GM06990 (cell line): ENCODE measurements at regions not wholly inside any gene's neighbourhood (a gene's known extent, or its start where the extent isn't known, plus 50 kb on each side); places are given as distances from the start of the nearest gene placed in this dataset.

Experiments used
- DNase-seq: peaks from one replicate; pipeline ENCODE4 v3.0.0-alpha.2; 2011; ENCODE audit not compliant: insufficient read length; ENCODE audit errors: extremely low read depth
- H3K27me3 ChIP-seq: replicated peaks from 2 replicates; pipeline ENCODE4 v1.6.0; 2011; ENCODE audit warnings: low read length; ENCODE audit not compliant: control insufficient read depth, insufficient read depth
- H3K36me3 ChIP-seq: 2 replicates; pipeline ENCODE4 v1.5.1; 2011; ENCODE audit warnings: low read length; ENCODE audit not compliant: control insufficient read depth, insufficient read depth
- H3K4me3 ChIP-seq: replicated peaks from 2 replicates; pipeline ENCODE4 v1.5.1; 2011; ENCODE audit warnings: low read depth, mild to moderate bottlenecking, control low read depth, low read length
- TF ChIP-seq, protein P1 (sequence below): IDR thresholded peaks from 2 replicates; pipeline ENCODE4 v1.5.1; 2011; ENCODE audit warnings: low read length, control low read depth, mild to moderate bottlenecking, inconsistent platforms; ENCODE audit not compliant: insufficient read depth, poor library complexity, severe bottlenecking

DNA sequence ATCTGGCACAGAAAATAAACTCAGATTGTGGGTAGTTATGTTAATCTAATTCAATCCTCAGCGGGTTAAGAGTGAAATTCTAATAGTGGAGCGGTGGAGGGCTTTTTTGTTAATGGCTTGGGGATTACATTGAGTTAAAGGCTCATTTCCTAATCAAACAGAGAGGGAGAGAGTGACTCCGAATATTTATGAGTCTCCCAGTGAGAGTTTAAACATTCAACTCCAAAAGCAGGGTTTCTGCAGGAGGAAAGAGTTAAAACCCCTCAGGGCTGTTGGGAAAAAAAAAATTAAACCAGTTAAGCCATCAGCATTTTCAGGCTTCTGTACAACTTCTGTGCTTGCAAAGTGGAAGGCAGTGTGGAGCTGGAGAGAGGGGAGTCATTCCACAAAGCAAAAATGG is 62.1 kb upstream of the ESRRB start:
- no peak for DNase-seq
- H3K4me3 ChIP-seq, result no peak overlapping the region
- H3K36me3 ChIP-seq, result no peaks in the 10 kb centered on the region
- TF ChIP-seq, protein P1, sequence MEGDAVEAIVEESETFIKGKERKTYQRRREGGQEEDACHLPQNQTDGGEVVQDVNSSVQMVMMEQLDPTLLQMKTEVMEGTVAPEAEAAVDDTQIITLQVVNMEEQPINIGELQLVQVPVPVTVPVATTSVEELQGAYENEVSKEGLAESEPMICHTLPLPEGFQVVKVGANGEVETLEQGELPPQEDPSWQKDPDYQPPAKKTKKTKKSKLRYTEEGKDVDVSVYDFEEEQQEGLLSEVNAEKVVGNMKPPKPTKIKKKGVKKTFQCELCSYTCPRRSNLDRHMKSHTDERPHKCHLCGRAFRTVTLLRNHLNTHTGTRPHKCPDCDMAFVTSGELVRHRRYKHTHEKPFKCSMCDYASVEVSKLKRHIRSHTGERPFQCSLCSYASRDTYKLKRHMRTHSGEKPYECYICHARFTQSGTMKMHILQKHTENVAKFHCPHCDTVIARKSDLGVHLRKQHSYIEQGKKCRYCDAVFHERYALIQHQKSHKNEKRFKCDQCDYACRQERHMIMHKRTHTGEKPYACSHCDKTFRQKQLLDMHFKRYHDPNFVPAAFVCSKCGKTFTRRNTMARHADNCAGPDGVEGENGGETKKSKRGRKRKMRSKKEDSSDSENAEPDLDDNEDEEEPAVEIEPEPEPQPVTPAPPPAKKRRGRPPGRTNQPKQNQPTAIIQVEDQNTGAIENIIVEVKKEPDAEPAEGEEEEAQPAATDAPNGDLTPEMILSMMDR, result no peak
- no peaks in the 10 kb centered on the region for H3K27me3 ChIP-seq

DNA sequence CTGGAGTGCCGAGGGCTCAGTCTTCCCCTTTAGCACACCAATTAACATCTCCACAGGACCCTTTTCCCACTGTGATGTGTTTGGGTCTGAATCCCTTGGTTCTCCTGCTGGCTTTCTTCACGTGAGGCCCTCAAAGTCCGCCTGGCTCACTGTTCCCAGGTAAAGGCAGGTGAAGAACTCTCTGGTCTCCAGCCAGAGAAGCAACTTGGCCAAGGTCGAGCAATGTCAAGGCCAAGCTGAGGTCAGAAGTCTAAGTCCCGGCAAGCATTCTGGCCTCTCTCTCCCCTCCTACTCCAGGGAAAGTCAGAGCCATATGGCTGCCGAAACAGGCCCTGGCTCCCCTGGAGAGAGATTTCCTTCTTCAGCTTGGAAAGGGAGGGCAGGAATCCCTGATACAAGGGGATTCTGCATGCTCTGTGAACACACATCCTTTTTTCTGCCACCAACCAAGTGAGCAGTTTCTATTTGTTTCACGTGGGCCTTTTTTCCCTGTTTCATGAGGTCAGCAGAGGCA is 61.4 kb upstream of the ESRRB start:
- DNase-seq, result no peak
- no peak overlapping the region for H3K4me3 ChIP-seq
- TF ChIP-seq, protein P1, result no peak
- H3K27me3 ChIP-seq, result no peaks in the 10 kb centered on the region
- H3K36me3 ChIP-seq, result no peaks in the 10 kb centered on the region

DNA sequence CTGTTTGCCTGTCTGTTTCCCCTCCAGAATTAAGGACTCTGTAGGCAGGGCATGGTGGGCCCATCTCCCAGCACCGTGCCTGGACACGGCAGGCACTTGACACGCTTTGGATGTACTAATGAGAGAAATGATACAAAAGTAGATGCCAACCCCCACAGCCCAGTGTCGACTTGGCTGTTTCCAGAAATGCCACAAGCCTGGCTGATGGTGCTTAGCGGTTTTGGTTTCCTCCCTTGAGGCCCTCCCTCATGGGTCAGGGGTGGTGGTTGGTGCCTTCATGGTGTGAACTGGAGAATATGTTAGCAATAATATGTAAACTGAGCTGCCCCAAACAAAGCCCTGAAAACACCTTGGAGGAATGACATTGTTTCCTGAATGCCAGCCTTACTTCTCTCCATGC is 55.5 kb upstream of the ESRRB start:
- no peaks in the 10 kb centered on the region for H3K36me3 ChIP-seq
- TF ChIP-seq, protein P1, result no peak
- no peak for DNase-seq
- no peaks in the 10 kb centered on the region for H3K27me3 ChIP-seq
- no peak overlapping the region for H3K4me3 ChIP-seq

DNA sequence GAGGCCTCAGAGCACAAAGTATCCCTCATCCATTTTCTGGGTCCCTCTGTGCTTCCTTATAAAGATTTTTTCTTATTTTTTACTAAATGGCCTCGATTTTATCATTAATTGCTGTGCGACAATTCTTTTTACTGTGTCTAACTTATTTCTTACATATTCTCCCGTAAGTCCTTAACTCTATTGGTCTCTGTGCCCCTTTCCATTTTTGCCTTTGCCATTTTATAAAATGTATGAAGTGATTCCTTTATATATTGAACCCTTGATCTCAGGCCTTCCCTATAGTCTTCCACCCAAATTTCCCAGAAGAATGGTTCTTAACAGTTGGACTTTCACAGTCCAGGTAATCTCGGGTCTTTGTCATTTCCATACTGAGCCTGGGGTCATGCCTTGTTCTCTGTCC is 55.0 kb upstream of the ESRRB start:
- TF ChIP-seq, protein P1, result no peak
- H3K27me3 ChIP-seq, result no peaks in the 10 kb centered on the region; the same call in 1 of the 2 replicates
- H3K36me3 ChIP-seq, result no peaks in the 10 kb centered on the region
- DNase-seq, result no peak
- H3K4me3 ChIP-seq, result no peak overlapping the region

DNA sequence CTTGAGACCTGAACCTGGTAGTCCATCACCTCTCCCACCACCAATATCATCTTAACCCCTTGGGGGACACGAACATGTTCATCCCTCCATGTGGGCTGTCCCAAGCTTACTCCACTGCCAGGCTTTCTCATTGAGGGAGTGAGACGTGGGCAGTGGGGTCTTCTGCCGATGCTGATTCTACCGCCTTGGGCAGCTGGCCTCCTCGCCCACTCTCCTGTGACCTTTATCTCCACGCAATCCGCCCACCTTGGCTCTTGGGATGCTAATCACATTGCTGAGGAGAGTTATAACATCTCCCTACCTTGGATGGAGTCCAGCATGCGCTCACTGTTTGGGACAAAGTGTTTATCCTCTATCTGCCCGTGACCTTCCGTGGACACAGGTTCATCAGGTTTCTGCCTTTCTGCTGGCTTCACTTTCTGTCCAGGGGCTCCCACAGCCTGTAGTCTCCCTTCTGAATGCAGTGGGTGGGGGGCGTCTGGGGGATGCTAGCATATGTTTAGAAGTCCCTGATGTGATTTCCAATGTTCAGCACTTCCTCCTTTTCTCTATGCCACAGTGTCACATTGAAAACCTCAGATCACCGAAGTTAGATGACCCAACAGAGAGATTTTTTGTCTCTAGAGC is 53.2 kb upstream of the ESRRB start:
- H3K27me3 ChIP-seq, result no peaks in the 10 kb centered on the region; the same call in 1 of the 2 replicates

More for the DNA sequence above, 53.2 kb upstream of the ESRRB start:
- no peaks in the 10 kb centered on the region for H3K36me3 ChIP-seq
- DNase-seq, result no peak
- TF ChIP-seq, protein P1, result no peak
- no peak overlapping the region for H3K4me3 ChIP-seq
